HG03060 (cell line): ENCODE measurements at regions not wholly inside any gene's neighbourhood (a gene's known extent, or its start where the extent isn't known, plus 50 kb on each side); places are given as distances from the start of the nearest gene placed in this dataset.
"Not testable (repeated sequence)": the region's sequence is repeated elsewhere in the genome, so short reads cannot be mapped to it uniquely, and the experiment has no call there.

ENCODE experiments used
- ATAC-seq: cut with Tn5 transposase; IDR thresholded peaks from one replicate; pipeline ENCODE4 v1.9.1; 2021; ENCODE audit warnings: low read depth, moderate number of reproducible peaks; ENCODE audit not compliant: unreplicated experiment

GRCh38 chrX:115966920-115967319, 203.6 kb upstream of the AGTR2 start:
- ATAC-seq, result no peak

- ATAC-seq, result peak; percentile 38
Measured at GRCh38 chrX:115968436-115969252, 201.9 kb upstream of the AGTR2 start.

- ATAC-seq, result no peak
Measured at GRCh38 chrX:115970718-115971117, 199.8 kb upstream of the AGTR2 start.

GRCh38 chrX:115972717-115973116, 197.8 kb upstream of the AGTR2 start:
- ATAC-seq, result no peak

- ATAC-seq, result no peak
Measured at GRCh38 chrX:115978068-115978467, 192.5 kb upstream of the AGTR2 start.

GRCh38 chrX:115983148-115983547, 187.4 kb upstream of the AGTR2 start:
- ATAC-seq, result not testable (repeated sequence)

- ATAC-seq, result not testable (repeated sequence)
Measured at GRCh38 chrX:115987464-115987863, 183.1 kb upstream of the AGTR2 start.

- ATAC-seq, result no peak
Measured at GRCh38 chrX:115988825-115989224, 181.7 kb upstream of the AGTR2 start.

- no peak for ATAC-seq
Measured at GRCh38 chrX:115989686-115990085, 180.9 kb upstream of the AGTR2 start.

GRCh38 chrX:116009346-116009745, 161.2 kb upstream of the AGTR2 start:
- ATAC-seq, result no peak

GRCh38 chrX:116009861-116010710, 160.5 kb upstream of the AGTR2 start:
- ATAC-seq, result peak; percentile 79

- no peak for ATAC-seq
Measured at GRCh38 chrX:116010939-116011338, 159.6 kb upstream of the AGTR2 start.

- ATAC-seq, result no peak
Measured at GRCh38 chrX:116031331-116031730, 139.2 kb upstream of the AGTR2 start.
